Liver (tissue), 8 donors: ENCODE measurements at regions not wholly inside any gene's neighbourhood (a gene's known extent, or its start where the extent isn't known, plus 50 kb on each side); places are given as distances from the start of the nearest gene placed in this dataset.

Experiments used
- DNase-seq: peaks from one replicate; pipeline ENCODE4 v3.0.0-alpha.2; 2017; ENCODE audit warnings: low spot score
- H3K27ac ChIP-seq, 2 donors: one replicate each; pipeline ENCODE4 v1.7.0; 2013; ENCODE audit warnings: inconsistent platforms in 2 of 2, low read length in 2 of 2, control low read depth in 1 of 2, low read depth in 1 of 2, mild to moderate bottlenecking in 1 of 2
- H3K27me3 ChIP-seq, 4 donors: one replicate each; pipeline versions ENCODE4 v1.6.1 to v1.7.0; 2013; ENCODE audit warnings: low read length in 3 of 4, inconsistent platforms in 1 of 4, mild to moderate bottlenecking in 1 of 4, moderate library complexity in 1 of 4; ENCODE audit not compliant: control insufficient read depth in 4 of 4, insufficient read depth in 4 of 4
- H3K36me3 ChIP-seq, 4 donors: one replicate each; pipeline versions ENCODE4 v1.6.1 to v1.7.0; 2013; ENCODE audit warnings: low read length in 3 of 4, mild to moderate bottlenecking in 3 of 4, low read depth in 1 of 4, moderate library complexity in 1 of 4; ENCODE audit not compliant: control insufficient read depth in 4 of 4, insufficient read depth in 3 of 4
- H3K4me1 ChIP-seq, 4 donors: one replicate each; pipeline versions ENCODE4 v1.6.1 to v1.7.0; 2013; ENCODE audit warnings: low read length in 3 of 4, mild to moderate bottlenecking in 3 of 4, moderate library complexity in 1 of 4; ENCODE audit not compliant: control insufficient read depth in 4 of 4, insufficient read depth in 4 of 4
- H3K4me3 ChIP-seq, 3 donors: one replicate each; pipeline versions ENCODE4 v1.6.1 to v1.7.0; 2013; ENCODE audit warnings: low read length in 3 of 3, control low read depth in 1 of 3, low read depth in 1 of 3, mild to moderate bottlenecking in 1 of 3
- H3K9ac ChIP-seq, 2 donors: one replicate each; pipeline ENCODE4 v1.7.0; 2013; ENCODE audit warnings: low read length in 2 of 2, mild to moderate bottlenecking in 2 of 2, moderate library complexity in 2 of 2, control low read depth in 1 of 2, low read depth in 1 of 2
- H3K9me3 ChIP-seq, 4 donors: one replicate each; pipeline versions ENCODE4 v1.6.1 to v1.7.0; 2013; ENCODE audit warnings: low read length in 3 of 4; ENCODE audit not compliant: control insufficient read depth in 4 of 4
- ATF3 ChIP-seq: IDR thresholded peaks from 2 replicates; pipeline ENCODE4 v1.6.1; 2016; ENCODE audit warnings: antibody characterized with exemption
- EGR1 ChIP-seq, 2 donors: IDR thresholded peaks; 2 replicates each; pipeline ENCODE4 v1.6.1; 2016 to 2018; ENCODE audit warnings: antibody characterized with exemption in 2 of 2, low read depth in 2 of 2
- FOXA1 ChIP-seq: IDR thresholded peaks from 2 replicates; pipeline ENCODE4 v1.6.1; 2016; ENCODE audit warnings: antibody characterized with exemption
- FOXA2 ChIP-seq: IDR thresholded peaks from 2 replicates; pipeline ENCODE4 v1.6.1; 2016; ENCODE audit warnings: antibody characterized with exemption
- GABPA ChIP-seq, 2 donors: IDR thresholded peaks in 1 of 2; conservative IDR thresholded peaks in 1 of 2; 2 replicates each; pipeline ENCODE4 v1.6.1; 2016; ENCODE audit warnings: antibody characterized with exemption in 2 of 2, mild to moderate bottlenecking in 1 of 2, moderate library complexity in 1 of 2
- HNF4A ChIP-seq, 2 donors: conservative IDR thresholded peaks; 2 replicates each; pipeline ENCODE4 v1.6.1; 2016; ENCODE audit warnings: antibody characterized with exemption in 2 of 2, mild to moderate bottlenecking in 2 of 2
- HNF4G ChIP-seq: IDR thresholded peaks from 2 replicates; pipeline ENCODE4 v1.6.1; 2016; ENCODE audit warnings: antibody characterized with exemption
- JUND ChIP-seq, 2 donors: IDR thresholded peaks; 2 replicates each; pipeline ENCODE4 v1.6.1; 2016; ENCODE audit warnings: antibody characterized with exemption in 2 of 2
- NR2F2 ChIP-seq: IDR thresholded peaks from 2 replicates; pipeline ENCODE4 v1.6.1; 2016; ENCODE audit warnings: antibody characterized with exemption
- RAD21 ChIP-seq, 2 donors: IDR thresholded peaks; 2 replicates each; pipeline ENCODE4 v1.6.1; 2016; ENCODE audit warnings: antibody characterized with exemption in 2 of 2, mild to moderate bottlenecking in 2 of 2
- TAF1 ChIP-seq: conservative IDR thresholded peaks from 2 replicates; pipeline ENCODE4 v1.6.1; 2016; ENCODE audit warnings: antibody characterized with exemption, mild to moderate bottlenecking
- YY1 ChIP-seq: IDR thresholded peaks from 2 replicates; pipeline ENCODE4 v1.6.1; 2016; ENCODE audit warnings: antibody characterized with exemption, mild to moderate bottlenecking
- ZBTB33 ChIP-seq: IDR thresholded peaks from 2 replicates; pipeline ENCODE4 v1.6.1; 2016; ENCODE audit warnings: antibody characterized with exemption
- WGBS: extraction: QIAGEN DNeasy Blood & Tissue Kit; methylation state at CpG from one replicate; pipeline ENCODE4 v1.1.7; 2013; 5-methylcytosine and 5-hydroxymethylcytosine counted together
- TF ChIP-seq, protein P1 (sequence below): fragments of 150-350 bp; IDR thresholded peaks from 2 replicates; pipeline ENCODE4 v1.5.1; 2017; ENCODE audit warnings: improper control_type of control experiment, low read depth, low read length; ENCODE audit not compliant: missing input control
- TF ChIP-seq, protein P2 (sequence below): IDR thresholded peaks from 2 replicates; pipeline ENCODE4 v1.6.1; 2016; ENCODE audit warnings: antibody characterized with exemption
- donor health status: healthy.
- donor health status: healthy.
- donor health status: healthy.
- donor health status: healthy.
- donor health status: healthy.

- TF ChIP-seq, protein P1, sequence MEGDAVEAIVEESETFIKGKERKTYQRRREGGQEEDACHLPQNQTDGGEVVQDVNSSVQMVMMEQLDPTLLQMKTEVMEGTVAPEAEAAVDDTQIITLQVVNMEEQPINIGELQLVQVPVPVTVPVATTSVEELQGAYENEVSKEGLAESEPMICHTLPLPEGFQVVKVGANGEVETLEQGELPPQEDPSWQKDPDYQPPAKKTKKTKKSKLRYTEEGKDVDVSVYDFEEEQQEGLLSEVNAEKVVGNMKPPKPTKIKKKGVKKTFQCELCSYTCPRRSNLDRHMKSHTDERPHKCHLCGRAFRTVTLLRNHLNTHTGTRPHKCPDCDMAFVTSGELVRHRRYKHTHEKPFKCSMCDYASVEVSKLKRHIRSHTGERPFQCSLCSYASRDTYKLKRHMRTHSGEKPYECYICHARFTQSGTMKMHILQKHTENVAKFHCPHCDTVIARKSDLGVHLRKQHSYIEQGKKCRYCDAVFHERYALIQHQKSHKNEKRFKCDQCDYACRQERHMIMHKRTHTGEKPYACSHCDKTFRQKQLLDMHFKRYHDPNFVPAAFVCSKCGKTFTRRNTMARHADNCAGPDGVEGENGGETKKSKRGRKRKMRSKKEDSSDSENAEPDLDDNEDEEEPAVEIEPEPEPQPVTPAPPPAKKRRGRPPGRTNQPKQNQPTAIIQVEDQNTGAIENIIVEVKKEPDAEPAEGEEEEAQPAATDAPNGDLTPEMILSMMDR: no peak
- TF ChIP-seq ATF3 (no peak), TAF1 (no peak), HNF4A (conservative IDR thresholded peaks at IDR 0.05) (no peak), GABPA (IDR thresholded peaks at IDR 0.05 in 1 of 2, conservative IDR thresholded peaks at IDR 0.05 in 1 of 2) (no peak), NR2F2 (no peak), HNF4G (no peak)
- TF ChIP-seq, protein P2, sequence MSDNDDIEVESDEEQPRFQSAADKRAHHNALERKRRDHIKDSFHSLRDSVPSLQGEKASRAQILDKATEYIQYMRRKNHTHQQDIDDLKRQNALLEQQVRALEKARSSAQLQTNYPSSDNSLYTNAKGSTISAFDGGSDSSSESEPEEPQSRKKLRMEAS: no peak
These were observed 57.1 kb upstream of the USP38 start (continued) for GRCh38 chr4:143127621-143128020.

DNA sequence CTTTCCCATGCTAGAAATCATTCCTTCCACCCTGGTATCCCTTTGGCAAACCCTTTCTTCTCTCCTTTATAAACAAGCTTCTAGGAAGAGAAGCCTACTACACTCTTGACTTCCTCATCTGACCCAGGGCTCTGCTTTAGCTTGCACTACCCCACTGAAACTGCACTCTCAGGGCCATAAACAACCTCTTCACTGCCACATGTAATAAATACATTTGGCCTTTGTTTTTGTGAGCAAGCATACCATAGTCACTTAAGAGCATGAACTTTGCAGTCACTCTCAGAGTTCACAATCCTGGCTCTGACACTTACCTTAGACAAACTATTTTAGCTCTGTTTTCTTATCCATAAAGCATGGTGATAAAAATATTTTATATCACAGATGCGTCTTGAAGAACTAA, 50.7 kb upstream of the USP38 start:
- no peaks in the 10 kb centered on the region for H3K4me1 ChIP-seq
- no peaks in the 10 kb centered on the region for H3K27me3 ChIP-seq
- no peaks in the 10 kb centered on the region for H3K36me3 ChIP-seq
- no peak for TF ChIP-seq RAD21 (IDR thresholded peaks at IDR 0.05)
- TF ChIP-seq YY1: no peak
- TF ChIP-seq FOXA1: no peak
- TF ChIP-seq, protein P1: no peak
- no peak for TF ChIP-seq ATF3
- TF ChIP-seq JUND (IDR thresholded peaks at IDR 0.05): no peak
- TF ChIP-seq ZBTB33: no peak
- TF ChIP-seq EGR1 (IDR thresholded peaks at IDR 0.05; ENCODE audit: low read depth in 2 of 2): no peak
- TF ChIP-seq FOXA2: no peak
- WGBS: 47% methylated on average over 1 of the region's 1 CpG
- H3K27ac ChIP-seq: no peak overlapping the region
- no peak for DNase-seq
- H3K9me3 ChIP-seq: no peaks in the 10 kb centered on the region
- no peak overlapping the region for H3K9ac ChIP-seq
- no peak overlapping the region for H3K4me3 ChIP-seq
